Neural progenitor cell (in vitro differentiated cells): ENCODE measurements at regions not wholly inside any gene's neighbourhood (a gene's known extent, or its start where the extent isn't known, plus 50 kb on each side); places are given as distances from the start of the nearest gene placed in this dataset.

Source experiments
- DNase-seq: peaks from one replicate; pipeline ENCODE4 v3.0.0-alpha.2; 2016; ENCODE audit warnings: low spot score
- H2AFZ ChIP-seq: fragments of 200-600 bp; sonication (generic); replicated peaks from 2 replicates; pipeline ENCODE4 v1.6.1; 2016; ENCODE audit warnings: antibody characterized with exemption
- H3F3A ChIP-seq: fragments of 200-600 bp; sonication (generic); 2 replicates; pipeline ENCODE4 v1.6.1; 2016; ENCODE audit warnings: antibody characterized with exemption, low read depth
- H3K27ac ChIP-seq: fragments of 200-600 bp; sonication (generic); 2 replicates; pipeline ENCODE4 v1.5.1; 2016; ENCODE audit warnings: mild to moderate bottlenecking
- H3K27me3 ChIP-seq: fragments of 200-600 bp; sonication (generic); 2 replicates; pipeline ENCODE4 v1.6.1; 2016; ENCODE audit warnings: mild to moderate bottlenecking, moderate library complexity
- H3K36me3 ChIP-seq: fragments of 200-600 bp; sonication (generic); 2 replicates; pipeline ENCODE4 v1.5.1; 2016
- H3K4me1 ChIP-seq: fragments of 200-600 bp; sonication (generic); 2 replicates; pipeline ENCODE4 v1.6.1; 2016; ENCODE audit warnings: mixed run types
- H3K4me2 ChIP-seq: fragments of 200-600 bp; sonication (generic); 2 replicates; pipeline ENCODE4 v1.6.1; 2016
- H3K4me3 ChIP-seq: fragments of 200-600 bp; sonication (generic); 2 replicates; pipeline ENCODE4 v1.5.1; 2016
- H3K79me2 ChIP-seq: fragments of 200-600 bp; sonication (generic); 2 replicates; pipeline ENCODE4 v1.6.1; 2016; ENCODE audit warnings: low read depth
- H3K9ac ChIP-seq: fragments of 200-600 bp; sonication (generic); 2 replicates; pipeline ENCODE4 v1.6.1; 2016
- H3K9me3 ChIP-seq: fragments of 200-600 bp; sonication (generic); 2 replicates; pipeline ENCODE4 v1.5.1; 2016; ENCODE audit warnings: low read depth
- H4K20me1 ChIP-seq: fragments of 200-600 bp; sonication (generic); 2 replicates; pipeline ENCODE4 v1.6.1; 2016; ENCODE audit warnings: low read depth
- H3K27ac Mint-ChIP-seq: 3 replicates; pipeline ENCODE4 v1.8.0; 2021; ENCODE audit warnings: mixed read lengths
- H3K27me3 Mint-ChIP-seq: 2 replicates; pipeline ENCODE4 v1.8.0; 2022; ENCODE audit warnings: low read depth, mild to moderate bottlenecking, inconsistent platforms, moderate library complexity, mixed read lengths; ENCODE audit not compliant: insufficient read depth
- H3K36me3 Mint-ChIP-seq: 3 replicates; pipeline ENCODE4 v1.8.0; 2021; ENCODE audit warnings: mixed read lengths
- H3K4me1 Mint-ChIP-seq: 3 replicates; pipeline ENCODE4 v1.8.0; 2021; ENCODE audit warnings: mixed read lengths
- H3K4me3 Mint-ChIP-seq: 3 replicates; pipeline ENCODE4 v1.8.0; 2021; ENCODE audit warnings: mild to moderate bottlenecking, moderate library complexity, mixed read lengths
- H3K9me3 Mint-ChIP-seq: 3 replicates; pipeline ENCODE4 v1.8.0; 2020; ENCODE audit warnings: mixed read lengths
- EZH2 ChIP-seq: fragments of 200-600 bp; sonication (generic); IDR thresholded peaks from 2 replicates; pipeline ENCODE4 v1.6.1; 2017; ENCODE audit warnings: antibody characterized with exemption, mild to moderate bottlenecking, moderate library complexity
- EZH2phosphoT487 ChIP-seq: fragments of 200-600 bp; sonication (generic); IDR thresholded peaks from 2 replicates; pipeline ENCODE4 v1.6.1; 2017; ENCODE audit warnings: antibody characterized with exemption
- TF ChIP-seq, protein P1 (sequence below): fragments of 200-600 bp; sonication (generic); IDR thresholded peaks from 2 replicates; pipeline ENCODE4 v1.5.1; 2017; ENCODE audit warnings: antibody characterized with exemption, mild to moderate bottlenecking

DNA sequence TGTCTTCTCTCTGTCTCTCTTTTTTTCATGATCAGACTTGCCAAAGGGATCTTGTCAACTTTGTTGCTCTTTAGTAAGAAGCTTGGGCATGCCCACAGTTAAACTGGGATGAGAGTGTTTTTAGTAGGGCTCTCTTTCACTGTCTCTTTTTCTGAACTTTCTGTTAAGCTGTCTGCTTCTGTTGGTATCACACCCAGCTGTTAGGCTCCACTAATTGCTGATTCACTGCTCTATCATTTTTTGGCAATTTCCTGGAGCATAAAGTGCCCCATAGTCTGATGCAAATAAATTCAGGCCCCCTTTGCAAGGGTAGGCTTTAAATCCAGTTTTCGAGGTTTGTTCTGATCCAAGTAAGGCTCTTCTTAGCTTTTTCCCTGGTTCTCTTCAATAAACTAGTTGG, 360.4 kb upstream of the ADAMTS9 start:
- H4K20me1 ChIP-seq: no peaks in the 10 kb centered on the region
- H3K36me3 ChIP-seq: no peaks in the 10 kb centered on the region
- no peaks in the 10 kb centered on the region for H3K27me3 ChIP-seq
- no peaks in the 10 kb centered on the region for H3K79me2 ChIP-seq
- H3K27ac Mint-ChIP-seq: no peak overlapping the region
- no peaks in the 10 kb centered on the region for H3K36me3 Mint-ChIP-seq
- no peaks in the 10 kb centered on the region for H3K9me3 ChIP-seq
- no peaks in the 10 kb centered on the region for H3F3A ChIP-seq
- H3K4me2 ChIP-seq: no peak overlapping the region
- no peaks in the 10 kb centered on the region for H3K4me1 Mint-ChIP-seq
- no peak overlapping the region for H3K4me3 ChIP-seq
- DNase-seq: no peak
- H3K4me1 ChIP-seq: no peaks in the 10 kb centered on the region
- H2AFZ ChIP-seq: peak overlapping the region; percentile 21
- no peak overlapping the region for H3K9ac ChIP-seq
- H3K9me3 Mint-ChIP-seq: peaks cover 11% of the 10 kb centered on the region
- no peak overlapping the region for H3K27ac ChIP-seq
- H3K27me3 Mint-ChIP-seq: no peaks in the 10 kb centered on the region
- H3K4me3 Mint-ChIP-seq: no peak overlapping the region
- TF ChIP-seq EZH2 (no peak), EZH2phosphoT487 (no peak)
- TF ChIP-seq, protein P1, sequence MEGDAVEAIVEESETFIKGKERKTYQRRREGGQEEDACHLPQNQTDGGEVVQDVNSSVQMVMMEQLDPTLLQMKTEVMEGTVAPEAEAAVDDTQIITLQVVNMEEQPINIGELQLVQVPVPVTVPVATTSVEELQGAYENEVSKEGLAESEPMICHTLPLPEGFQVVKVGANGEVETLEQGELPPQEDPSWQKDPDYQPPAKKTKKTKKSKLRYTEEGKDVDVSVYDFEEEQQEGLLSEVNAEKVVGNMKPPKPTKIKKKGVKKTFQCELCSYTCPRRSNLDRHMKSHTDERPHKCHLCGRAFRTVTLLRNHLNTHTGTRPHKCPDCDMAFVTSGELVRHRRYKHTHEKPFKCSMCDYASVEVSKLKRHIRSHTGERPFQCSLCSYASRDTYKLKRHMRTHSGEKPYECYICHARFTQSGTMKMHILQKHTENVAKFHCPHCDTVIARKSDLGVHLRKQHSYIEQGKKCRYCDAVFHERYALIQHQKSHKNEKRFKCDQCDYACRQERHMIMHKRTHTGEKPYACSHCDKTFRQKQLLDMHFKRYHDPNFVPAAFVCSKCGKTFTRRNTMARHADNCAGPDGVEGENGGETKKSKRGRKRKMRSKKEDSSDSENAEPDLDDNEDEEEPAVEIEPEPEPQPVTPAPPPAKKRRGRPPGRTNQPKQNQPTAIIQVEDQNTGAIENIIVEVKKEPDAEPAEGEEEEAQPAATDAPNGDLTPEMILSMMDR: no peak

DNA sequence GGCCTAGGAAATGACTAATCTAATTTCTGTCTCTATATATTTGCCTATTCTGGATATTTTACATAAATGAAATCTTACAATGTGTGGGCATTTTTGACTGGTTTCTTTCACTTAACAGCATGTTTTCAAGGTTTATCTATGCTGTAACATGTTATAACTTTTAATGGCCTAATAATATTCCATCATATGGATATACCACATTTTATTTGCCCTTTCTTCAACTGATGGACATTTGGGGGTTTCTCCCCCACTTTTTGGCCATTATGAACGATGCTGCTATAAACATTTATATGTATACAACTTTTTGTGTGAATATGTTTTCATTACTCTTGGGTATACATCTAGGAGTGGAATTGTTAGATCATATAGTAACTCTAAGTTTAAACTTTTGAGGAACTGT, 357.3 kb upstream of the ADAMTS9 start:
- TF ChIP-seq, protein P1: no peak
- TF ChIP-seq EZH2 (no peak), EZH2phosphoT487 (no peak)
- Mint-ChIP-seq H3K9me3 (peaks cover 11% of the 10 kb centered on the region), H3K27me3 (no peaks in the 10 kb centered on the region)

DNA sequence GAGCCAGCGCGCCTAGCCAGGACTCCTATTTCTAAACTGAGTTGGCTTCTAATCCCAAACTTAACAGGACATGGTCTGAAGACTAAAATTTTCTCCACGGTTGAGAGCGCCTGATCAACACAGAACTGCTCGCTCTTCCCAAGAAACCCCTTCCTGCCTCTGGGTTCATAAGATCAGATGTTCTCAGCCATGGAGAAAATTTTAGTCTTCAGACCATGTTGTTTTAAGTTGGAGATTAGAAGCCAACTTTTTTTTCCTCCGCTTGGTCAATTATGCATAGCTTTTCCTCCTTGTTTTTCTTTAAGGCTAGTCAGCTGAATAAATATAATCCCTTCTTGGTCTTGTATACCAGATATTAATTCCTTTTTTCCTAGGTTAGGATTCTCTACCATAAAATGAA, 356.6 kb upstream of the ADAMTS9 start:
- Mint-ChIP-seq H3K27ac (no peak overlapping the region), H3K4me1 (peaks cover 8% of the 10 kb centered on the region), H3K4me3 (no peak overlapping the region), H3K27me3 (no peaks in the 10 kb centered on the region), H3K36me3 (no peaks in the 10 kb centered on the region), H3K9me3 (peaks cover 11% of the 10 kb centered on the region)
- H3K27me3 ChIP-seq: no peaks in the 10 kb centered on the region
- no peak overlapping the region for H3K4me2 ChIP-seq
- no peak overlapping the region for H3K27ac ChIP-seq
- H3K9ac ChIP-seq: no peak overlapping the region
- DNase-seq: no peak
- H3K36me3 ChIP-seq: no peaks in the 10 kb centered on the region
- H3K9me3 ChIP-seq: no peaks in the 10 kb centered on the region
- H4K20me1 ChIP-seq: no peaks in the 10 kb centered on the region
- H3K4me1 ChIP-seq: no peaks in the 10 kb centered on the region
- no peaks in the 10 kb centered on the region for H3K79me2 ChIP-seq
- TF ChIP-seq, protein P1: no peak
- TF ChIP-seq EZH2: no peak
- TF ChIP-seq EZH2phosphoT487: no peak
- H3F3A ChIP-seq: no peaks in the 10 kb centered on the region
- no peak overlapping the region for H3K4me3 ChIP-seq
- no peak overlapping the region for H2AFZ ChIP-seq

More for the DNA sequence above, 357.3 kb upstream of the ADAMTS9 start:
- no peaks in the 10 kb centered on the region for H3K9me3 ChIP-seq
- no peaks in the 10 kb centered on the region for H3K4me1 ChIP-seq
- H3K4me3 ChIP-seq: no peak overlapping the region
- no peaks in the 10 kb centered on the region for H3K27me3 ChIP-seq
- DNase-seq: no peak
- H3F3A ChIP-seq: no peaks in the 10 kb centered on the region
- Mint-ChIP-seq H3K36me3 (no peaks in the 10 kb centered on the region), H3K27ac (no peak overlapping the region), H3K4me3 (no peak overlapping the region), H3K4me1 (peaks cover 3% of the 10 kb centered on the region)
- H3K36me3 ChIP-seq: no peaks in the 10 kb centered on the region
- no peak overlapping the region for H3K9ac ChIP-seq
- no peak overlapping the region for H3K4me2 ChIP-seq
- no peaks in the 10 kb centered on the region for H4K20me1 ChIP-seq
- no peak overlapping the region for H3K27ac ChIP-seq
- no peaks in the 10 kb centered on the region for H3K79me2 ChIP-seq
- H2AFZ ChIP-seq: no peak overlapping the region

DNA sequence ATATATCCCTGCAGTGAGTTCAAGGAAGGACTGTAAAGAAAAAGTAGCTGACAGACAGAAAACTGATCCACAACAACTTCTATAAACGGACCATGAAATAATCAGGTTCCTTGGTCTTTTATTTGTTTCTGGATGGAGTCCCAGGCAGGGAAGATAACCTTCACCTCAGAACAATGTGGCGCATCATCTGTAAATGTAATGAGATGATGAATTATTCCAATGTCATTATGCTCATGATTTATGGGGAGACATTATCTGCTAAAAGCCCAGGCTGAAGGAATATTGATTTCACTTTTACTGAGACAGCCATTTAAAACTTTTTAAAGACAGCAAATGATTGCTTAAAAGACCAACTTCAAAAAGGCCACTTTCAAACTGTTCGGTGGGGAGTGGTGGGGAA, 354.9 kb upstream of the ADAMTS9 start:
- H3K27ac Mint-ChIP-seq: no peak overlapping the region
- no peaks in the 10 kb centered on the region for H3K79me2 ChIP-seq
- peaks cover 11% of the 10 kb centered on the region for H3K4me1 Mint-ChIP-seq
- no peak overlapping the region for H3K27ac ChIP-seq
- H3F3A ChIP-seq: no peaks in the 10 kb centered on the region
- no peaks in the 10 kb centered on the region for H3K27me3 Mint-ChIP-seq
- no peaks in the 10 kb centered on the region for H3K36me3 Mint-ChIP-seq
- H3K9me3 Mint-ChIP-seq: peaks cover 11% of the 10 kb centered on the region
- H3K4me2 ChIP-seq: no peak overlapping the region
- TF ChIP-seq EZH2phosphoT487 (no peak), EZH2 (no peak)
- TF ChIP-seq, protein P1: no peak
- no peak overlapping the region for H3K4me3 ChIP-seq
- no peak overlapping the region for H3K9ac ChIP-seq
- no peaks in the 10 kb centered on the region for H3K36me3 ChIP-seq
- DNase-seq: no peak
- H3K9me3 ChIP-seq: no peaks in the 10 kb centered on the region
- H3K4me3 Mint-ChIP-seq: no peak overlapping the region
- no peaks in the 10 kb centered on the region for H3K27me3 ChIP-seq
- H4K20me1 ChIP-seq: no peaks in the 10 kb centered on the region
- H3K4me1 ChIP-seq: no peaks in the 10 kb centered on the region
- H2AFZ ChIP-seq: no peak overlapping the region
